ENCODE measurements at regions not wholly inside any gene's neighbourhood (a gene's known extent, or its start where the extent isn't known, plus 50 kb on each side); places are given as distances from the start of the nearest gene placed in this dataset.

GRCh38 chr1:186532466-186532865 is 71.6 kb upstream of the PDC start:
- DNase-seq (ENCODE audit: insufficient read length, low spot score) (no peak), FAIRE-seq (no peak)
- no peak for TF ChIP-seq POLR2A (IDR thresholded peaks at IDR 0.05; ENCODE audit: low read depth, low read length)

GRCh38 chr1:186531561-186532165 is 70.7 kb upstream of the PDC start:
- no peak for DNase-seq (ENCODE audit: insufficient read length, low spot score)
- TF ChIP-seq POLR2A (IDR thresholded peaks at IDR 0.05; ENCODE audit: low read depth, low read length), result no peak
- FAIRE-seq, result no peak

DNA sequence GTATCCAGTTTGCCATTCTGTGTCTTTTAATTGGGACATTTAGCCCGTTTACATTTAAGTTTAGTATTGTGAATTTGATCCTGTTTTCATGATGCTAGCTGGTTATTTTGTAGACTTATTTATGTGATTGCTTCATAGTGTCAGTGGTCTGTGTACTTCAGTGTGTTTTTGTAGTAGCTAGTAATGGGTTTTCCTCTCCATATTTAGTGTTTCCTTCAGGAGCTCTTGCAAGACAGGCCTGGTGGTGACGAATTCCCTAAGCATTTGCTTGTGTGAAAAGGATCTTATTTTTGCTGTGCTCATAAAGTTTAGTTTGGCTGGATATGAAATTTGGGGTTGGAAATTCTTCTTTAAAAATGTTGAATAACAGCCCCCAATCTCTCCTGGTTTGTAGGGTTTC is 69.2 kb upstream of the PDC start:
- no peak for DNase-seq (ENCODE audit: insufficient read length, low spot score)
- no peak for FAIRE-seq
- no peak for TF ChIP-seq POLR2A (IDR thresholded peaks at IDR 0.05; ENCODE audit: low read depth, low read length)

DNA sequence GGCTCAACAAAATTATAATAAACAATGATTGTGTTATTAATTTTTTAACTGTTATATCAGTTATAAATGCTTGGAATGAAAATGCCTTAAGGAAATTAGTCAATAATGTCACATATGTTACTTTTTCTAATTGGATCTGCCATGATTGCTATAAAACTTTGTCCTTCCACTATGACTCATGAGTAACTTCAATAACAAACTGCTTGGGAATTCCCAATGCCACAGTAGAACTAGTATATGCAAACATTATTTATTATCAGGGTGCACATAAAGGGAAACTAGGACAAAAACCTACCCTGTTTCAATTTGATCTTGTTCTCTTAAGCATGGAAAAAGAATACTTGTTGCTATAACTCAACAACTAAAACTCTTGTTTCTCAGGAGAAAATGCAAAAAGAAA is 59.1 kb upstream of the PDC start:
- FAIRE-seq, result peak; percentile 45
- no peak for DNase-seq (ENCODE audit: insufficient read length, low spot score)
- no peak for TF ChIP-seq POLR2A (IDR thresholded peaks at IDR 0.05; ENCODE audit: low read depth, low read length)

DNA sequence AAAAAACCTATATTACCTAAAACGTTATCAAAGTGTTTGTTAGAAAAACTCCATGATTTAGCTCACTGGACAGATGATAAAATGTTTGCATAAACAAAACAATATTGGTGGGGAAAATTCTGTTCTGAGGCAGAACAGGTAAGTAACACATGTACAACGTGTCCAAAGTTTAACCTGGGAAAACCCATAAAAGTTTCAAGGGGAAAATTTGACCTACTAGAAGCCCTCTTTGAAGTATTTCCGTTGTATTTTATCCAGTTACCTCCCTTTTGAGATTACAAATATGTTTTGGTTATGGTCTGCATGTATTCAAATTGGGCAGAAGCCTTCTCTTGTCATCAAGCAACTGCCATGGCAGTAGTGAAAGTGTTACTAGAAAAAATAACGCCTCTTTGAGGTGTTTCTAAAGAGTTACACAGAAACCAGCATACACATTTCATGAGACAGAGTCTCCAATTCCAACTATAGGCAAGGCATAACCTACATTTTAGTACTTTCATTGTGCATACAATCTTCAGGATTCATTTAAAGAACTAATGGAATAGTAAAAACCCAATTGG is 58.0 kb upstream of the PDC start:
- FAIRE-seq (no peak), DNase-seq (ENCODE audit: insufficient read length, low spot score) (no peak)
- TF ChIP-seq POLR2A (IDR thresholded peaks at IDR 0.05; ENCODE audit: low read depth, low read length), result no peak

GRCh38 chr1:186518395-186518794 is 57.5 kb upstream of the PDC start:
- DNase-seq (ENCODE audit: insufficient read length, low spot score), result no peak

DNA sequence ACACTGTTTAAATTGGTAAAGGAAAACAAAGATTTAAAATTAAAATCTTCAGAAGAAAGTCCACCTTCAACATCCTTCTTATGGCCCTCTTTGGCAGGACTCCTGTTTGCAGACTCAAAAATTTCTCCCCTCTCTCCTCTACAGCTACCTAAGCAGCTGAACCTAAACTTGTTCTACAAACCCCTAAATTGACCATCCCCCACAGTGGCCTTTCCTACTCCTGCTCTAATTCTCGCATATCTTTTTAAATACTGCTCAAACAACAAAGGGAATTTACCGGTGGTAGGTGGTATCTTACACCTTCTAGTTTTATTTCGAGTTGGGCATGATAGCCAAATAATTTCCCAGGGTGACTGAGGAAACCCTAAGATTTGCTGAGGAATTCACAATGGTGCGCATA is 53.5 kb upstream of the PDC start:
- TF ChIP-seq POLR2A (IDR thresholded peaks at IDR 0.05; ENCODE audit: low read depth, low read length), result no peak
- FAIRE-seq, result no peak
- DNase-seq (ENCODE audit: insufficient read length, low spot score), result no peak

More at GRCh38 chr1:186518395-186518794, 57.5 kb upstream of the PDC start:
- no peak for FAIRE-seq
- no peak for TF ChIP-seq POLR2A (IDR thresholded peaks at IDR 0.05; ENCODE audit: low read depth, low read length)

DNA sequence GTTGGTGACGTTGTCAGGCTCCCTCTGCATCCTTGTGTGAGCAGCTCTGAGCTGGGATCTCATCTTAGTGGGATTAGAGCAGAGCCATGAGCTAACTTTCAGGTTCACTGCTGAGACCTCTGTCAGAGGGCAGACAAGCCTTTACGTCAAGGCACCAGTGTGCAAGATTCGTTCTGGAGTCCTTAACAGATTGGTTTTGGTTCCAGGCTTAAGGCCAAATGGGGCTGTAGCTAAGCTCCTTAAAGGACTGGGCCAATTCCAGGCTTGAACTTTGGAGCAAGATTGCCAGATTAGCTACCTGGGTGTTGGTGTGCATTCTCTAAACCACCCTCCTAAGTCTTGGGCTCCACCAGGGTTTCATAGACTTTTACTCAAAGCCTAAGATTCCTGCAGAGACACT is 52.6 kb upstream of the PDC start:
- no peak for FAIRE-seq
- TF ChIP-seq POLR2A (IDR thresholded peaks at IDR 0.05; ENCODE audit: low read depth, low read length), result no peak
- no peak for DNase-seq (ENCODE audit: insufficient read length, low spot score)

DNA sequence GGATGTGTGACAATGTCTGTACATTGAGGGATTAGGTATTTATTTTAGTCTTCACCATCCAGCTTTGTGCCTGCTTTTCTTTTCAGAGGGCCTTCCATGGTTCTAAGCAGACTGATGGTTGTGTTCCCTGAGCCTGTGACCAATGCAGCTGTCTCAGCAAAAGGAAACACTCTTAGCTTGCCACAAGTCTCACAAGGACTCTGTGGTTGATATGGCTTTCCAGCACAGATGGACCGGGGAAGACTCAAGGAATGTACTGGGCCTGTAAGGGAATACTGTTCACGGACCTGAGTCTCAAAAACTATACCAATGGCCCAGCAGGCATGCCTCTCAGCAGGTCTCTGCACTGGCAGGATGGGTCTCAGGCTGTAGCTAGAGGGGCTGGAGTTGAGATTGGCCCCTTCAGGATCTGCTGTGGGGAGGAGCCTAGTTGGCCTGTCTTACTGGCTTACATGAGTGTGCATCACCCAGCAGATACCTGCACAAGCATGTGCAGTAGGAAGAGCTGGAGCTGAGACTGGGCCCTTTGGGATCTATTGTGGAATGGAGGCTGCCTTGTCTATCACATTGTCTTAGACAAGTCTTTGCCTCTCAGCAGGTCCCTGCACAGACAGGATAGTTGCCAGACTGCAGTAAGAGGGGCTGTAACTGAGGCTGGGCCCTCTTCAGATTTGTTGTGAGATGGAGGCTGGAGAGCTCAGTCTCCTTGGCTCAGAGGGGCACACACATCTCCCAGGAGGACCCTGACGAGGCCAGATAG is 52.0 kb upstream of the PDC start:
- TF ChIP-seq POLR2A (IDR thresholded peaks at IDR 0.05; ENCODE audit: low read depth, low read length), result no peak
- no peak for DNase-seq (ENCODE audit: insufficient read length, low spot score)
- no peak for FAIRE-seq

DNA sequence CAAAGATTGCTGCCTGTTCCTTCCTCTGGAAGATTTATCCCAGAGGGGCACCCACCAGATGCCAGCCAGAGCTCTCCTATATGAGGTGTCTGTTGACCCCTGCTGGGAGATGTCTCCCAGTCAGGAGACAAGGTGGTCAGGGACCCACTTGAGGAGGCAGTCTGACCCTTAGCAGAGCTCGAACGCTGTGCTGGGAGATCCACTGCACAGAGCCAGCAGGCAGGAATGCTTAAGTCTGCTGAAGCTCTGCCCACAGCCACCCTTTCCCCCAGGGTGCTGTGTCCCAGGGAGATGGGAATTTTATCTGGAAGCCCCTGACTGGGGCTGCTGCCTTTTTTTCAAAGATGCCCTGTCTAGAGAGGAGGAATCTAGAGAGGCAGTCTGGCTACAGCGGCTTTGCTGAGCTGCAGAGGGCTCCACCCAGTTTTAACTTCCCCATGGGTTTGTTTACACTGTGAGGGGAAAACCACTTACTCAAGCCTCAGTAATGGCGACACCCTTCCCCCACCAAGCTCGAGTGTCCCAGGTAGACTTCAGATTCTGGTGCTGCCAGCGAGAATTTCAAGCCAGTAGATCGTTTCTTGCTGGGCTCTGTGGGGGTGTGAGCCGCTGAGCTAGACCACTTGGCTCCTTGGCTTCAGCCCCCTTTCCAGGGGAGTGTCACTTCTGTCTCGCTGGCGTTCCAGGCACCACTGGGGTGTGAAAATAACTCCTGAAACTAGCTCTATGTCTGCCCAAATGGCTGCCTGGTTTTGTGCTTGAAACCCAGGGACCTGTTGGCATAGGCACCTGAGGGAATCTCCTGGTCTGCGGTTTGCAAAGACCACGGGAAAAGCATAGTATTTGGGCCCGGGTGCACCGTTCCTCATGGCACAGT is 51.1 kb upstream of the PDC start:
- DNase-seq (ENCODE audit: insufficient read length, low spot score), result no peak
- no peak for FAIRE-seq

More for the DNA sequence above, 51.1 kb upstream of the PDC start:
- TF ChIP-seq POLR2A (IDR thresholded peaks at IDR 0.05; ENCODE audit: low read depth, low read length), result no peak

Data from H54 (cell line).